HG02840 (cell line): ENCODE measurements at regions not wholly inside any gene's neighbourhood (a gene's known extent, or its start where the extent isn't known, plus 50 kb on each side); places are given as distances from the start of the nearest gene placed in this dataset.

Source experiments
- ATAC-seq: cut with Tn5 transposase; IDR thresholded peaks from one replicate; pipeline ENCODE4 v1.9.1; 2021; ENCODE audit warnings: mild to moderate bottlenecking, moderate library complexity, moderate number of reproducible peaks; ENCODE audit not compliant: unreplicated experiment, low FRiP score

- ATAC-seq = no peak
These were observed 197.1 kb upstream of the FOXN3 start for GRCh38 chr14:89614009-89614691.

DNA sequence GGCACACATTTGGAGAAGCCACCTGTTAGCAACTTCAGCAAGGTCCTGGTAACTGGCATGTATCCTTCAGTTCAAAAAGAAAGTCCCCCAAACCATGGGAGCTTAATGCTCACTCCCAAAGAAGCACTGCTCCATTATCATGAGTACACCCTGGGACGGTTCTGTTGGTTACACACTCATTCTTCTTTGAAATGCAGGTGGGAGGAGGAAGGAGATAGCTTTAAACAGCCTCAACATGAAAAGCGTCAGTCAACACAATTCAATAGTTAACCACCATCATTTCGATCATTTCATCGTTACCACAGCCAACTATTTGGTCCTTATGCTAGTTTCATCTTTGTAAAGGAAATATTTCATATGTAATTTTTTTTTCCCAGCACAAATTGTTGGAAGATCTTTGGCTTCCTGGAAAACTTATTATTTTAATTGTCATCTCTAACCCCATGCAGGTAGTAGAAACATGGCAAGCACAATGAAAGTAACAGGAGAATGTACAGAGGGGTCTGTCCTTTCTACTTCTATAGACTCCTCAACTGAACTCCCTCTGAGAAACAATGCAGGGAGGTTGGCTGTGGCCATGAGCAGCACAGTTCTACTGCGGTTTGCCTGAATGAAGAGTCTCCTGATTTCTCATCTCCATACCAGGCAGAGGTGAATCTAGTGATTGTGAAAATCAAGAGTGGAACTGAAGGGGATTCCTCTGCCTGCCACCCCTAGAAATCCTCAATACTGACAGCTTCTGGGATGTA lies 196.4 kb upstream of the FOXN3 start:
- ATAC-seq = no peak

DNA sequence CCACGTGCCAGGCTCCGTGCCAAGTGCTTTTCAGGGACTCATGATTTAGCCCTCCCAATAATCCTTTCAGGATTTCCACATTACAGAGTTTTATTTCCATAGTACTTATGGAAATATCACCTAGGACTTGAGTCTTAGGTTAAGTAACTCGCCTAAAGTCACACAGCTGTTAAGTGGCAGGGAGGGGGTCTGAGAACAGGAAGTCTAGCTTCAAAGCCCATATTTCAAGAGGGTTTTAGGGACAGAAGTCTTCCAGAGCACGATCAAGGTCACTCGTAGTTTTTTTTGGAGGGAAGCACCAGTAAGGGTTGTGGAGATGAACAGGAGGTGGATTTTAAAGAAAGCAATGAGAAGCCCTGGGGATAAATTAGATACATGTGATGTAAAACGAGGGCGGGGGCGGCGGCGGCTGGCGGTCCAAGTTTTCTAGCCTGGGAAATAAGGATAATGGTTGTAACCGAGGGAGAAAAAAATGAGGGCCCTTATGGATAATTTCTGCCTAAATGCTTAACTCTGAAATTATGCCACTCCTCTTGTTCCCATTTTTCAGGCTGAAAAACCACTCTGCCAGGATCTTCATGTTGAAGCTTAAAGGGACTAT lies 192.6 kb upstream of the FOXN3 start:
- ATAC-seq = no peak

GRCh38 chr14:89607453-89607852 lies 190.4 kb upstream of the FOXN3 start:
- no peak for ATAC-seq

GRCh38 chr14:89603938-89604480 lies 187.0 kb upstream of the FOXN3 start:
- no peak for ATAC-seq

DNA sequence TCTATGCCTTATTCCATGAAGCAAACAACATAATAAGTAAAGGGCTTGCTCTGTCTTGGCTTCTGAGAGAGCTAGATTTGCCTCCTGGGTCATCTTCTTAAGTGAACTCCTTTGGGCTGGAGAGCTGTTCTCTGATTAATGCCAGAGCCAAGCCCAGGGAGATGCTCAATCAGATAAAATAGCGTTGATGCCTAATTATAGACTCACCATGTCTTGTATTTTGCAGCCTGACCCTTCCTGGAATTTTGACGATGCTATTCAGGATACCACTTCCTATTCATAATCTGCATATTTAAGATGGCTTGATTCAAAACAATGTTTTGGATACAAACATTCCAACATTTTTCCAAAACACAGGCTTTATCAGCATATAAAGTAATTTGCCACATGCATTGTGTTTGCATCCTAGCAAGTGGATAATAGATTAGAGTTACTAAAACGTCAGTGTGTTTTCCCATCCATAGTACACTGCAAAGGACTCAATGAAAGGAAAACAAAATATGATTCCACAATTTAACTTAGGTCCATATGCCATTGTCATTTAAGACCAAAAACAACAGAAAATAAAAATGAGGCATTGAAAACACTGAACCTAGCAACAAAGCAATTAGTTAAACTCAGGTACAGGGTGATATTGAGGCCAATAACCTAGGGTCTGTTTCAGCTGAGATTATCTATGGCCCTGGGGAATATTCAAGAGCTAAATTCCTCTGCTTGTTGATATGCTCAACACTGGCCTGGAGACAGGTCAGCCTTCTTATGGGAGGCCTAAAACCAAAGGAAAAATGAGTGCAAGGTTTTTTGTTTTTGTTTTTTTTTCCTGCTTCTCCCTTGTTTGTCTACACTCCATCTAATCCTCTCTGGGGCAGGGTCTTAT lies 184.2 kb upstream of the FOXN3 start:
- ATAC-seq = no peak

DNA sequence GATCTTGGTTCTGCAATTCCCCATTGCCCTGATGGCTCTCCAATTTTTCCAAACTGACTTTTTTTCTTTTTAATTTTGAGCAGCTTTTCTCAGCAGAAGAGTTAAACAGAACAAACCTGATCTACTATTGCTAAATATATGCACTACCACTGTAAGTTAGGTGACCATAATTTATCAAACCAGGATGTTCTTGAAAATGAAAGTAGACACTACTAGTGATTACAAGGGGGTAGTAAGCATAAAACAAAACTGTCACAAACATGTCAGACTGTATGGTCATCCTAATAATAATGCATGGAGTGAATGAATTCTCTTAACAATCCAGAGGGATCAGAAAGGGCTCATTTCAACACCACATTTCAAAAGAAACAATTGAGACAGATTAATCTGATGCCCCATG lies 183.0 kb upstream of the FOXN3 start:
- ATAC-seq = no peak

DNA sequence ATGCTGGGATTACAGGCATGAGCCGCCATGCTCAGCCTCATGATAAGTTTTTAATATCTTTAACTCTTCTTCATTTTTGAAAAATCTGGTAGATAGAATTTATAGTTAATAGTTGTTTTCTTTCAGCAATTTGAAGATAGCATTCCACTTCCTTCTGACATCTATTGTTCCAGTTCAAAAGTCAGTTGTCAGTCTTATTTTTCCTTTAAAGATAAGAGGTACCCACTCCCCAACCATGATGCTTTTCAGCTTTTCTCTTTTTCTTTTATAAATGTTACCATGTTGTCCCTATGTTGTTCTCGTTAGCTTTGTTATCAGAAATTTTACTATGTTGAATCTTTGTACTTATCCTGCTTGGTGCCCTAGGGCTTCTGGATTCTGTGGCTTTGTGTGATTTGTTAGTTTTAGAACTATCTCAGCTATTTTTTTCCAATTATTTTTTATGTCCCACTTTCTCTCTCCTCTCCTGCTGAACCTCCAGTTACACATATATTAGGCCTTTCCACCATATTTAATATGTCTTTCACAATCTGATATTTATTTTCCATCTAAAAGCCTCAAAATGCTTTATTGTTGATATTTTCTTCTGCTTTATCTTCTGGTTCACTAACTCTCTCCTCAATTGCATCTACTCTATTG lies 181.6 kb upstream of the FOXN3 start:
- no peak for ATAC-seq

DNA sequence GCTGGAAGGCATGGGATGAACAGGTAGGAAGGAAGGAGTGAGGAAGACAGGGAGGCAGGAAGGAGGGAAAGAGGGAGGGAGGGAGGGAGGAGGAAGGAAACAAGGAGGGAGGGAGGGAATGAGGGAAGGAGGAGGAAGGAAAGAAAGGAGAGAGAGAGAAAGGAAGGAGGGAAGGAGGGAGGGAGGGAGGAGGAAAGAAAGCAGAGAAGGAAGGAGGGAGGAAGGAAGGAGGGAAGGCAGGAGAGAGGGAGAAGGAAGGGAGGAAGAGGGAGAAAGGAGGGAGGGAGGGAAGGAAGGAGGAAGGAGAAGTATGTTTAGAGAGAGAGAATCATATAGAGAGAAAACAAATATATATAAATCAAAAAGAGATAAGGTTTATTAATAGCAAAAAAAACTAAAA lies 175.9 kb upstream of the FOXN3 start:
- no peak for ATAC-seq

DNA sequence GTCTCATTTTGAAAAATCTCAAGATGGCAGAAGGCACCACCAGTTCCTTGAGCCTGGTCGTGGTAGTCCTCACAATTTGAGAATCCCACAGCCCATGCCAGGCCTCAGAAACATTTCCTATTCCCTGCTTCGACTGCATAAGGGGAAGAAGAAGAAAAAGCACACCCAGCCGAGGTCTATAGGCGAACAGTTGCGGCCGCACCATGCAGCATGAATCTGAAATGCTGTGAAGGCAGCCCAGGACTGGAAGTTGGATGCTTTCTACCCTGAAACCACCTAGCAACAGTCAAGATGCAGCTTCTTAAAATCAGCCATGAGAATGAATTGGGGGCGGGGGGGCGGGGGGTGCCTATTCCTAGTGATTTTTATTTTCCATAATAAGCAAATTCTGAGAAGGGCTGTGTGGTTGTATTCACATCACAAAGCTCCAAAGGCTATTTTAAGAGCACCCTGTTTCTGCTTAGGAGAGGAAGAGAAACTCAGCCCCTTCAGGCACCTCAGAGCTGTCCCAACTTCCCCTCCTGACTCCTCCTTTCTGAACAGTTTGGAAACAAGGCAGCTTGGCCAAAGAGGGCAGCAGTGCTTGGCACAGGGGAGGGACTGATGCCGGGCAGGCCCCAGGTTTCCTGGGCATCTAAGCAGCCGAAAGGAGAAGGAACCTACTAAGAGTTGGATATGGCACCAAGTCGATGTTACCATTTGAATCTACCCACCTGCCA lies 172.5 kb upstream of the FOXN3 start:
- no peak for ATAC-seq

DNA sequence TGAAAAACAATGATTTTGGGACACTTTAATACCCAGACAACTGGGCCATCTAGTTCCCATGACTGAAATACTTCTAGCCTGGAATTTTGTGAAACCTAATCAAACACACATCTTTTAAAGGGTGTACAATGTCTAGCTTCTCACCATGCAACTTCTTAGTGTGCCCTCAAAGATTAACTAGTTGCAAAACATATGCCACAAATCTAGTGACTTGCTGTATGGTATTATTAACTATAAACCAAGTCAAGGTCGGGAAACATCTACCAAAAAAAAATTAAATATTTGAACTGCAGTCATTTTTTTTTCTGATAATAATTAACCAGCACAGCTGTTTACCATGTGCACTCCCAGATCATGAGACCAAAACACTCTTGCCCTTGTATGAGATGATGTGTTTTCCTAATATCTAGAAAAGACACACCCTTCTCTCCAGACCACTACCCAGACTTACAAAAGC lies 171.8 kb upstream of the FOXN3 start:
- no peak for ATAC-seq

DNA sequence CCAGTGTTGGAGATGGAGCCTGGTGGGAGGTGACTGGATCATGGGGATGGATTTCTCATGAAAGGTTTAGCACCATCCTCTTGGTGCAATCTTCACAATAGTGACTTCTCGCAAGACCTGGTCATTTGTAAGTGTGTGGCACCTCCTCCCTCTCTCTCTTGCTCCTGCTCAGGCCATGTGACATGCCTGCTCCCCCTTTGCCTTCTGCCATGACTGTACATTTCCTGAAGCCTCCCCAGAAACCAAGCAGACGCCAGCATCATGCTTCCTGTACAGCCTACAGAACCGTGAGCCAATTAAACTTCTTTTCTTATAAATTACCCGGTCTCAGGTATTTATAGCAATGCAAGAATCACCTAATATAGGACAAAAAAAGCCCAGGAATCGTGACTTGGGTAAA lies 171.0 kb upstream of the FOXN3 start:
- no peak for ATAC-seq

DNA sequence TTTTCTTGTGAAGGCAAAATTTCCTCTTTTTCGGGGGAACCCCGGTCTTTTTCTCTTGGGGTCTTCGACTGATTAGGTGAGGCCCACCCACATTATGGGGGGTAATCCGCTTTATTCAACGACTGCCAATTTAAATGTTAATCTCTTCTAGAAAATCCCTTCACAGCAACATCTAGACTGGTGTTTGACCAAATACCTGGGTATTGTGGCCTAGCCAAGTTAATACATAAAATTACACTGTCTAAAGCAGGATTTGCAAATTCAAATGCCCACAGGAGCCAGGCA lies 170.0 kb upstream of the FOXN3 start:
- ATAC-seq = no peak

DNA sequence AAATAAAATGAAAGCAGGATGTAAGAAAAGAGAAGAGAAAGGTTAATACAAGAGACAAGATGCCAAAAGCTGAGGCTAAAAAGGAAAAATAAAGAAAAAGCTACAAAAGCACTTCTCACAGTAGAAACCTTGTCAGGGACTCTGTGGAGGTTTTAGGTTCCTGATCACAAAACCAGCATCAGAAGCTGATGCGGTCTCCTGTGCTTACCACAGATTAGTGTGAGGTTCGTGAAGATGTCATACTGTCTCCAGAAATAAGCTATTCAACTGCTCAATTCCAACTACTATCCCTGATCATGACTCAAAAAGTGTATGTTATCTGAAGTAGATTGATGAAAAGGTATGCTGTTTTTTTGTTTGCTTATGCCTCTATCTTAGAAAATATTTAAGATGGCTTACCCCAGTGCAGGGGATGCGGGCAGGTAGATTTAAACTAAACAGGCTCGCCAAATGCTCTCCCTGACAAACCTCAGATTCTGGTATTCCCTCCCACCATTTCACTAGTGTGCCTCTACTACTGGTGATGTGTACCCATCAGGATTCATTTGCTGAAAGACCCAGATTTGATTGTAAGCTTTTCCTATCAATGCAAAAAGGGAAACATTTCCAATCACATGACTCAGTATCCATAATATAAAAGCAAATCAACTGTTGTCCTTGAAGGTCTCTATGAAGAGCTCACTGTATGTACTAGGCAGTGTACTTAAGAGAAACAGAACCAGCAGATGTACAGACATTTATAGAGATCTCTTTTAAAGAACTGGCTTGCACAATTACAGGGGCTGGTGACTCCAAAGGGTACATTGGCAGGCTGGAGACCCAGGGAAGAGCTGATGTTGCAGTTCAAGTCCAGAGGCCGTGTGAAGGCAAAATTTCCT lies 169.5 kb upstream of the FOXN3 start:
- no peak for ATAC-seq

GRCh38 chr14:89578156-89578555 lies 161.1 kb upstream of the FOXN3 start:
- no peak for ATAC-seq

DNA sequence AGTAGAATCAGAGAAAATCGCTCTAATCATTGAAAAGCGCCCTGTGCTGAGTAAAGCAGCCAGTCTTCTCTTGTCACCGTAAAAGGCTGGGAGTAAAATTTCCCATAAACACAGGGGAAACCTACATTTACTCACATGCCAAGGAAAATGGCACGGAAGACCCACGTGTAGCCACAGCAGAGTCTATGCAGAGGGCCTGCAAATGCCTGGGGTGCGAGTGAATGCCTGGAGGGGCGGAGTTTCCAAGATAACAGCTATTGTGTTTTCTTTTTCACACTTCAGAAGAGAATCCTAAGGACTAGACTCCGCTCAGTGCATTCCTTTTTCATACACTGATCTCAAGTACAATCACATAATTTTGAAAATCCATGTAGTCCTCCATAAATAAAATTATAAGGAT lies 159.9 kb upstream of the FOXN3 start:
- ATAC-seq = no peak

- no peak for ATAC-seq
These were observed 159.3 kb upstream of the FOXN3 start for GRCh38 chr14:89576145-89576927.
